ENCODE measurements at regions not wholly inside any gene's neighbourhood (a gene's known extent, or its start where the extent isn't known, plus 50 kb on each side); places are given as distances from the start of the nearest gene placed in this dataset.

DNA sequence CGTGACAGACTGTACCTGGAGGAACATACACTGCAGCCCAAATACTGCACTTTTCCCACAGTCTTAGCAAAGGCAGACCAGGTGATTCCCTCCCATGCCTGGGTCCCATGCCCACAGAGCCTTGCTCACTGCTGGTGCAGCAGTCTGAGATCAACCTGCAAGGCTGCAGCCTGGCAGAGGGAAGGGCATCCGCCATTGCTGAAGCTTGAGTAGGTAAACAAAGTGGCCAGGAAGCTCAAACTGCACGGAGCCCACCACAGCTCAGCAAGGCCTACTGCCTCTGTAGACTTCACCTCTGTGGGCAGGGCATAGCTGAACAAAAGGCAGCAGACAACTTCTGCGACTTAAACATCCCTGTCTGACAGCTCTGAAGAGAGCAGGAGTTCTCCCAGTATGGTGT, 597.8 kb upstream of the MBL2 start:
- no peak for TF ChIP-seq POLR2AphosphoS5 (IDR thresholded peaks at IDR 0.05; ENCODE audit: insufficient read depth in 1 of 2, low read depth in 1 of 2)
- no peak for TF ChIP-seq POLR2A (IDR thresholded peaks at IDR 0.05)
- TF ChIP-seq, protein P1, sequence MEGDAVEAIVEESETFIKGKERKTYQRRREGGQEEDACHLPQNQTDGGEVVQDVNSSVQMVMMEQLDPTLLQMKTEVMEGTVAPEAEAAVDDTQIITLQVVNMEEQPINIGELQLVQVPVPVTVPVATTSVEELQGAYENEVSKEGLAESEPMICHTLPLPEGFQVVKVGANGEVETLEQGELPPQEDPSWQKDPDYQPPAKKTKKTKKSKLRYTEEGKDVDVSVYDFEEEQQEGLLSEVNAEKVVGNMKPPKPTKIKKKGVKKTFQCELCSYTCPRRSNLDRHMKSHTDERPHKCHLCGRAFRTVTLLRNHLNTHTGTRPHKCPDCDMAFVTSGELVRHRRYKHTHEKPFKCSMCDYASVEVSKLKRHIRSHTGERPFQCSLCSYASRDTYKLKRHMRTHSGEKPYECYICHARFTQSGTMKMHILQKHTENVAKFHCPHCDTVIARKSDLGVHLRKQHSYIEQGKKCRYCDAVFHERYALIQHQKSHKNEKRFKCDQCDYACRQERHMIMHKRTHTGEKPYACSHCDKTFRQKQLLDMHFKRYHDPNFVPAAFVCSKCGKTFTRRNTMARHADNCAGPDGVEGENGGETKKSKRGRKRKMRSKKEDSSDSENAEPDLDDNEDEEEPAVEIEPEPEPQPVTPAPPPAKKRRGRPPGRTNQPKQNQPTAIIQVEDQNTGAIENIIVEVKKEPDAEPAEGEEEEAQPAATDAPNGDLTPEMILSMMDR (IDR thresholded peaks at IDR 0.05) = no peak
